ENCODE measurements at regions not wholly inside any gene's neighbourhood (a gene's known extent, or its start where the extent isn't known, plus 50 kb on each side); places are given as distances from the start of the nearest gene placed in this dataset.
"Not testable (repeated sequence)": the region's sequence is repeated elsewhere in the genome, so short reads cannot be mapped to it uniquely, and the experiment has no call there.

- no peak for TF ChIP-seq CTCF (IDR thresholded peaks at IDR 0.05)
- Mint-ChIP-seq H3K36me3 (ENCODE audit: low read depth) (0 out of 2 replicates have a peak, but pooled peaks cover 5% of the 10 kb centered on the region), H3K9me3 (peaks cover 43% of the 10 kb centered on the region), H3K27ac (no peak overlapping the region), H3K4me3 (no peak overlapping the region), H3K4me1 (ENCODE audit: low read depth) (no peaks in the 10 kb centered on the region), H3K27me3 (ENCODE audit: insufficient read depth) (no peaks in the 10 kb centered on the region)
- DNase-seq, result no peak
Measured at GRCh38 chr18:51498085-51498855, 300.8 kb upstream of the MEX3C start.

GRCh38 chr18:51503351-51503750, 305.9 kb upstream of the MEX3C start:
- H3K4me1 Mint-ChIP-seq (ENCODE audit: low read depth), result no peaks in the 10 kb centered on the region
- TF ChIP-seq CTCF (IDR thresholded peaks at IDR 0.05), result no peak
- no peak overlapping the region for H3K27ac Mint-ChIP-seq
- DNase-seq, result no peak
- no peaks in the 10 kb centered on the region for H3K36me3 Mint-ChIP-seq (ENCODE audit: low read depth)
- no peak overlapping the region for H3K4me3 Mint-ChIP-seq
- peaks cover 20% of the 10 kb centered on the region for H3K9me3 Mint-ChIP-seq
- no peaks in the 10 kb centered on the region for H3K27me3 Mint-ChIP-seq (ENCODE audit: insufficient read depth)

- peaks cover 13% of the 10 kb centered on the region for H3K9me3 Mint-ChIP-seq
- H3K27ac Mint-ChIP-seq, result no peak overlapping the region
- H3K27me3 Mint-ChIP-seq (ENCODE audit: insufficient read depth), result no peaks in the 10 kb centered on the region
- DNase-seq, result no peak
- H3K4me1 Mint-ChIP-seq (ENCODE audit: low read depth), result no peaks in the 10 kb centered on the region
- H3K36me3 Mint-ChIP-seq (ENCODE audit: low read depth), result no peaks in the 10 kb centered on the region
- no peak overlapping the region for H3K4me3 Mint-ChIP-seq
- TF ChIP-seq CTCF (IDR thresholded peaks at IDR 0.05), result no peak
Measured at GRCh38 chr18:51506811-51507210, 309.3 kb upstream of the MEX3C start.

- H3K27ac Mint-ChIP-seq; H3K36me3 Mint-ChIP-seq (ENCODE audit: low read depth); H3K27me3 Mint-ChIP-seq (ENCODE audit: insufficient read depth); H3K4me3 Mint-ChIP-seq; H3K4me1 Mint-ChIP-seq (ENCODE audit: low read depth); DNase-seq: not testable (repeated sequence)
- peaks cover 25% of the 10 kb centered on the region for H3K9me3 Mint-ChIP-seq
Measured at GRCh38 chr18:51508410-51508809, 310.9 kb upstream of the MEX3C start.

- H3K9me3 Mint-ChIP-seq, result peaks cover 34% of the 10 kb centered on the region
- TF ChIP-seq CTCF (IDR thresholded peaks at IDR 0.05), result no peak
- no peak overlapping the region for H3K27ac Mint-ChIP-seq
- H3K4me3 Mint-ChIP-seq, result no peak overlapping the region
- no peaks in the 10 kb centered on the region for H3K27me3 Mint-ChIP-seq (ENCODE audit: insufficient read depth)
- no peaks in the 10 kb centered on the region for H3K36me3 Mint-ChIP-seq (ENCODE audit: low read depth)
- no peaks in the 10 kb centered on the region for H3K4me1 Mint-ChIP-seq (ENCODE audit: low read depth)
- no peak for DNase-seq
Measured at GRCh38 chr18:51510020-51510419, 312.5 kb upstream of the MEX3C start.

- TF ChIP-seq CTCF (IDR thresholded peaks at IDR 0.05), result no peak
Measured at GRCh38 chr18:51513517-51513916, 316.0 kb upstream of the MEX3C start.

More at GRCh38 chr18:51513517-51513916, 316.0 kb upstream of the MEX3C start:
- Mint-ChIP-seq H3K4me3 (no peak overlapping the region), H3K9me3 (peaks cover 28% of the 10 kb centered on the region), H3K4me1 (ENCODE audit: low read depth) (no peaks in the 10 kb centered on the region), H3K27me3 (ENCODE audit: insufficient read depth) (no peaks in the 10 kb centered on the region), H3K36me3 (ENCODE audit: low read depth) (no peaks in the 10 kb centered on the region), H3K27ac (no peak overlapping the region)
- DNase-seq, result no peak

Data from HFFc6 (cell line).